ENCODE measurements at regions not wholly inside any gene's neighbourhood (a gene's known extent, or its start where the extent isn't known, plus 50 kb on each side); places are given as distances from the start of the nearest gene placed in this dataset.
"Not testable (repeated sequence)": the region's sequence is repeated elsewhere in the genome, so short reads cannot be mapped to it uniquely, and the experiment has no call there.

DNA sequence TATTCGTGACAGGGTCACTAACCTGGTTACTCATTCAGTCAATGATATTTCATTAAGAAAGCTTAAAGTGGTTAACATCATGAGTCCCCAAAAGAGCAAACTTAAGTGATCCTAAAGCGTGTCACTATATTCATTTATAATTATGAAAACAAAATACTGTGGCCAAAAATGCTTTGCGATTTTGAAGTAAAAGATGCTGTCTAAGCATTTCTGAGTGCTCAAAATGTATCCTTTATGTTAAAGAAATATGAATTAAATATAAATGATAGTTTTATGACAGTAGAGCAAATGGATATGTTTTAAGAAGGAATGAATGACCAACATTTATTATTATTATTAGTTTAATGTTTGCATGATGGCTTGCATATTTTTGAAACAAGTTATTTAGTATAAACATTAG is 72.6 kb upstream of the CDC42EP3 start:
- Mint-ChIP-seq H3K27ac (ENCODE audit: unreplicated experiment) (no peak overlapping the region), H3K4me3 (ENCODE audit: unreplicated experiment) (no peak overlapping the region), H3K27me3 (ENCODE audit: unreplicated experiment) (no peaks in the 10 kb centered on the region), H3K4me1 (ENCODE audit: unreplicated experiment) (peaks cover 16% of the 10 kb centered on the region), H3K9me3 (ENCODE audit: unreplicated experiment) (no peaks in the 10 kb centered on the region), H3K36me3 (ENCODE audit: unreplicated experiment) (no peaks in the 10 kb centered on the region)
- TF ChIP-seq, protein P1, sequence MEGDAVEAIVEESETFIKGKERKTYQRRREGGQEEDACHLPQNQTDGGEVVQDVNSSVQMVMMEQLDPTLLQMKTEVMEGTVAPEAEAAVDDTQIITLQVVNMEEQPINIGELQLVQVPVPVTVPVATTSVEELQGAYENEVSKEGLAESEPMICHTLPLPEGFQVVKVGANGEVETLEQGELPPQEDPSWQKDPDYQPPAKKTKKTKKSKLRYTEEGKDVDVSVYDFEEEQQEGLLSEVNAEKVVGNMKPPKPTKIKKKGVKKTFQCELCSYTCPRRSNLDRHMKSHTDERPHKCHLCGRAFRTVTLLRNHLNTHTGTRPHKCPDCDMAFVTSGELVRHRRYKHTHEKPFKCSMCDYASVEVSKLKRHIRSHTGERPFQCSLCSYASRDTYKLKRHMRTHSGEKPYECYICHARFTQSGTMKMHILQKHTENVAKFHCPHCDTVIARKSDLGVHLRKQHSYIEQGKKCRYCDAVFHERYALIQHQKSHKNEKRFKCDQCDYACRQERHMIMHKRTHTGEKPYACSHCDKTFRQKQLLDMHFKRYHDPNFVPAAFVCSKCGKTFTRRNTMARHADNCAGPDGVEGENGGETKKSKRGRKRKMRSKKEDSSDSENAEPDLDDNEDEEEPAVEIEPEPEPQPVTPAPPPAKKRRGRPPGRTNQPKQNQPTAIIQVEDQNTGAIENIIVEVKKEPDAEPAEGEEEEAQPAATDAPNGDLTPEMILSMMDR (IDR thresholded peaks at IDR 0.05) = no peak
- DNase-seq (ENCODE audit: extremely low spot score, unreplicated experiment) = no peak

DNA sequence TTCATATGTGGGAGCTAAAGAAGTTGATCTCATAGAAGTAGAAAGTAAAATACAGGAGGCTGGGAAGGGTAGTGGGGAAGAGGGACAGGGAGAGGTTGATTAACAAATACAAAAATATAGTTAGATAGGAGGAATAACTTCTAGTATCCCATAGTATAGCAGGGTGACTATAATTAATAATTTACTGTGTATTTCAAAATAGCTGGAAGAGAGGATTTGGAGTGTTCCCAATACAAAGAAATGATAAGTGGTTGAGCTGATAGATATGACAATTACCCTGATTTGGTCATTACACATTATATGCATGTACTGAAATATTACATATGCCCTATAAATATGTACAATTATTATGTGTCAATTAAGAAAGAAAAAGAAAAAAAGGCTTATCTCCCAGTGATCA is 73.5 kb upstream of the CDC42EP3 start:
- H3K9me3 Mint-ChIP-seq (ENCODE audit: unreplicated experiment); H3K27ac Mint-ChIP-seq (ENCODE audit: unreplicated experiment); DNase-seq (ENCODE audit: extremely low spot score, unreplicated experiment); H3K27me3 Mint-ChIP-seq (ENCODE audit: unreplicated experiment); H3K4me3 Mint-ChIP-seq (ENCODE audit: unreplicated experiment); H3K36me3 Mint-ChIP-seq (ENCODE audit: unreplicated experiment): not testable (repeated sequence)
- H3K4me1 Mint-ChIP-seq (ENCODE audit: unreplicated experiment) = peaks cover 15% of the 10 kb centered on the region

DNA sequence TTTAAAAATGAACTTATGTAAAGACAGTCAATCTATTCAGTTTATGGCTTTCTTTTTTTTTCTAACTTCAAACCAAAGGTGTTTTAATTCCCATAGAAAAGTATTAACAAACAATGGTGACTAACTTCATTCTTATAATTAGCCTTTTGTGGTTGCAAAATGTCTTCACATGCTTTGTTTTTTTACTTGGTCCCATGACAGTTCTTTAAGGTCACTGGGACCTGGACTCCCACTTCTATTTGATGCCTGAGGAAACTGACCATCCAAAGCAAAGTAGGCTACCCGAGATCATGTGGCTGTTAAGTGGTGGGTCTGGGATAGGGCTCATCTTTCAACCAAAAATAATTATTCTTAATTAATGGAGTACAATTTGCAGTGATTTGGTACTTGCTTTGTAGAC is 74.6 kb upstream of the CDC42EP3 start:
- not testable (repeated sequence) for H3K9me3 Mint-ChIP-seq (ENCODE audit: unreplicated experiment); H3K4me3 Mint-ChIP-seq (ENCODE audit: unreplicated experiment); H3K27ac Mint-ChIP-seq (ENCODE audit: unreplicated experiment); DNase-seq (ENCODE audit: extremely low spot score, unreplicated experiment); H3K36me3 Mint-ChIP-seq (ENCODE audit: unreplicated experiment); H3K27me3 Mint-ChIP-seq (ENCODE audit: unreplicated experiment)
- H3K4me1 Mint-ChIP-seq (ENCODE audit: unreplicated experiment) = peaks cover 10% of the 10 kb centered on the region

DNA sequence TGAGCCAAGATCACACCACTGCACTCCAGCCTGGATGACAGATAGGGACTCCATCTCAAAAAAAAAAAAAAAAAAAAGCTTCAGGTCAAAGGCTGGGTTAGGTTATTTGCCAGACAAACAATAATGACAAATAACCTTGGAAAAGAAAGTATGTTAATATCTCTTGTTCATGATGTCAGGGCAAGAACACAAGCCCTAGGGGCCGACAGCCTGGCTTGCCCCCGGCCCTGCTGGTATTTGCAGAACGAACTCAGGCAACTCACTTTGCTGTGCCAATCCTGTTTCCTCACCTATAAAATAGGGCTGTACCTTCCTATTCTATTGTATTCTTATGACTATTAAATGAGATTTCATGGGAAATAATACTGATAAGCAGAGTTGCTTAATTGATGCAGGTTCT is 75.4 kb upstream of the CDC42EP3 start:
- no peak overlapping the region for H3K4me3 Mint-ChIP-seq (ENCODE audit: unreplicated experiment)
- peaks cover 9% of the 10 kb centered on the region for H3K4me1 Mint-ChIP-seq (ENCODE audit: unreplicated experiment)
- H3K9me3 Mint-ChIP-seq (ENCODE audit: unreplicated experiment) = peaks cover 4% of the 10 kb centered on the region
- H3K27me3 Mint-ChIP-seq (ENCODE audit: unreplicated experiment) = no peaks in the 10 kb centered on the region
- TF ChIP-seq, protein P1 (IDR thresholded peaks at IDR 0.05) = no peak
- H3K36me3 Mint-ChIP-seq (ENCODE audit: unreplicated experiment) = no peaks in the 10 kb centered on the region
- H3K27ac Mint-ChIP-seq (ENCODE audit: unreplicated experiment) = no peak overlapping the region
- DNase-seq (ENCODE audit: extremely low spot score, unreplicated experiment) = no peak

DNA sequence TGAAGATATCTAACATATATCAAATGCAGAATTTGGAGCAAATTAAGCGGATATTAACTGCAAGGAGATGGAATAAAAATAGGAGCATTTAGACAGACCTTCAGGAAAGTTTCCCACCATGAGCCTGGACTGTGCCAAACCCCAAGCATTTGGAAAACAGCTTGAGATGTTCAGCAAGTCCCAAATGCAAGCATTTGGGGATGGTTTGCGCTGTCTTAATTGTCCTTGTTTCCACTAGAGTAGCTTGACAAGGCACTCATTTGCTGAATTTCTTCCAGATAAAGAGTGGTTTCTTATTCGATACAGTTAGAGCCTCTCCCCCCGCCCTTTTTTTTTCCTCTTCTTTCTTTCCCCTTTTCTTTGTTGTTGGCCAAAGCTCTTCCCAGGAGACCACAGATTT is 77.1 kb upstream of the CDC42EP3 start:
- no peaks in the 10 kb centered on the region for H3K27me3 Mint-ChIP-seq (ENCODE audit: unreplicated experiment)
- no peak overlapping the region for H3K27ac Mint-ChIP-seq (ENCODE audit: unreplicated experiment)
- no peak overlapping the region for H3K4me3 Mint-ChIP-seq (ENCODE audit: unreplicated experiment)
- no peaks in the 10 kb centered on the region for H3K4me1 Mint-ChIP-seq (ENCODE audit: unreplicated experiment)
- DNase-seq (ENCODE audit: extremely low spot score, unreplicated experiment) = no peak
- H3K9me3 Mint-ChIP-seq (ENCODE audit: unreplicated experiment) = peaks cover 4% of the 10 kb centered on the region
- TF ChIP-seq, protein P1 (IDR thresholded peaks at IDR 0.05) = no peak
- no peaks in the 10 kb centered on the region for H3K36me3 Mint-ChIP-seq (ENCODE audit: unreplicated experiment)

DNA sequence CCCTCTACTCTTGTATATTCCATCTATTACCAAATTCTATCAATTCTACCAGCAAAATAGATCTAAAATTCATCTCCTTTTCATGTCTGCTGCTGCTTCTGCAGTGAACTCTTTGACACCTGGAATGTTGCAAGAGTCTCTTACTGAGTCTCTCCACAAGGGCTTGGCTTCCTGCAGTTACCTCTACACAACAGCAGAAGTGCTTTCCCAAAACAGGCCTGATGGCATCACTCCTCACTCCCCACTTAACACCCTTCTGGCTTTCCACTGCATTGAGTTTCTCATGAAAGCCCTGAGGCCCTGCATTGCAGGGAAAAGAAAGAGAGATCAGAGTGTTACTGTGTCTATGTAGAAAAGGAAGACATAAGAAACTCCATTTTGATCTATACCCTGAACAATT is 78.8 kb upstream of the CDC42EP3 start:
- H3K9me3 Mint-ChIP-seq (ENCODE audit: unreplicated experiment); H3K27me3 Mint-ChIP-seq (ENCODE audit: unreplicated experiment); H3K27ac Mint-ChIP-seq (ENCODE audit: unreplicated experiment); H3K4me1 Mint-ChIP-seq (ENCODE audit: unreplicated experiment); H3K4me3 Mint-ChIP-seq (ENCODE audit: unreplicated experiment); DNase-seq (ENCODE audit: extremely low spot score, unreplicated experiment); H3K36me3 Mint-ChIP-seq (ENCODE audit: unreplicated experiment): not testable (repeated sequence)

DNA sequence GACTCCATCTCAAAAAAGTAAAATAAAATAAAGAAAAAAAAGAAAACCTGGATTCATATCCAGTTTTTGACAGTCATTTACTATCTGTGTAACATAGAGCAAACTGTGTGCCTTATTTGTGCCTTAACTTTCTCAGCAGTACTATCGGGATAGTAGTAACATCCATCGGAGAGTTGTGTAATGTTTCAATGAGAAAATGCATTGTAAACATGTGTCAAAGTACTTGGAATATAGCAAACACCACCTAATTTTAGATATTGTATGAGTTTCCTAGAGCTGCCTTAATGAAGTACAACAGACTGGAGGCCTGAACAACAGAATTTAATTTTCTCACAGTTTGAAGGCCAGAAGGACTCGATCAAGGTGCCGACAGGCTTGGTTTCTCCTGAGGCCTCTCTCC is 81.3 kb upstream of the CDC42EP3 start:
- Mint-ChIP-seq H3K9me3 (ENCODE audit: unreplicated experiment) (peaks cover 9% of the 10 kb centered on the region), H3K4me1 (ENCODE audit: unreplicated experiment) (peaks cover 4% of the 10 kb centered on the region), H3K27ac (ENCODE audit: unreplicated experiment) (no peak overlapping the region), H3K4me3 (ENCODE audit: unreplicated experiment) (no peak overlapping the region), H3K27me3 (ENCODE audit: unreplicated experiment) (no peaks in the 10 kb centered on the region), H3K36me3 (ENCODE audit: unreplicated experiment) (no peaks in the 10 kb centered on the region)
- no peak for DNase-seq (ENCODE audit: extremely low spot score, unreplicated experiment)
- TF ChIP-seq, protein P1 (IDR thresholded peaks at IDR 0.05) = no peak
